ENCODE measurements at regions not wholly inside any gene's neighbourhood (a gene's known extent, or its start where the extent isn't known, plus 50 kb on each side); places are given as distances from the start of the nearest gene placed in this dataset.

GRCh38 chr5:168165221-168165914, 126.1 kb upstream of the WWC1 start:
- TF ChIP-seq CTCF (IDR thresholded peaks at IDR 0.05): no peak
- TF ChIP-seq POLR2A (IDR thresholded peaks at IDR 0.05): peak in 1 of 2 donors; percentile 28

Data from thyroid gland (tissue), 4 donors.